AG04449 (cell line): ENCODE measurements at regions not wholly inside any gene's neighbourhood (a gene's known extent, or its start where the extent isn't known, plus 50 kb on each side); places are given as distances from the start of the nearest gene placed in this dataset.

Experiments used
- CTCF ChIA-PET: fragments of 350-600 bp; formaldehyde crosslinking; extraction: SDS; loops from one replicate; lab custom pipeline; 2021; ENCODE audit warnings: antibody characterized with exemption; lab: Yijun Ruan, JAX
- POLR2A ChIA-PET: fragments of 400-600, 350-600 bp; formaldehyde crosslinking; extraction: SDS; loops from one replicate; lab custom pipeline; 2020; ENCODE audit warnings: antibody characterized with exemption, inconsistent platforms; lab: Yijun Ruan, JAX
- DNase-seq: peaks from one replicate; pipeline ENCODE4 v3.0.0-alpha.2; 2010; ENCODE audit warnings: low read depth, low spot score
- H3K4me3 ChIP-seq: 2 replicates; pipeline ENCODE4 v1.5.1; 2011; ENCODE audit warnings: low read depth, mild to moderate bottlenecking, control low read depth, low read length
- TF ChIP-seq, protein P1 (sequence below): IDR thresholded peaks from one replicate; pipeline ENCODE4 v1.5.1; 2011; ENCODE audit warnings: mild to moderate bottlenecking, moderate library complexity, low read length, control low read depth, inconsistent platforms; ENCODE audit not compliant: insufficient read depth; ENCODE audit errors: missing control alignments

DNA sequence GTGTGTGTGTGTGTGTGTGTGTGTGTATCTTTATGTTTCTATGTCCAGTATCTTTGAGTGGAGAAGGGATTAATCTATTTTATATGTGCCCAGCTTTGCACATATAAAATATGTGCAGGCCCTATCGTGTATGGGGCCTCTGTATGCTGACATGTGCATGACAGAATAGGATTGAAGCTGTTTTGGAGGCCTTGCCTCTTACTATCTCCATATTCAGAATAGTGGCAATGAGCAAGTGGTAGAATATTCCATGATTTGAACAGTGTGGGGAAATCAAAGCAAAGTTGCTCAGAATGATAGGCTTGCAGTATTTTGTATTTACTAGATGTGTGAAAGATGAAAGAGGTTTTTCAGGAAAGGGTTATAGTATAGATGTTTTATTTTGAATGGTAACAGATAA lies 480.8 kb downstream of the XIRP2 start:
- no peak overlapping the region for H3K4me3 ChIP-seq
- ChIA-PET POLR2A (no interaction called here), CTCF (no interaction called here)
- TF ChIP-seq, protein P1, sequence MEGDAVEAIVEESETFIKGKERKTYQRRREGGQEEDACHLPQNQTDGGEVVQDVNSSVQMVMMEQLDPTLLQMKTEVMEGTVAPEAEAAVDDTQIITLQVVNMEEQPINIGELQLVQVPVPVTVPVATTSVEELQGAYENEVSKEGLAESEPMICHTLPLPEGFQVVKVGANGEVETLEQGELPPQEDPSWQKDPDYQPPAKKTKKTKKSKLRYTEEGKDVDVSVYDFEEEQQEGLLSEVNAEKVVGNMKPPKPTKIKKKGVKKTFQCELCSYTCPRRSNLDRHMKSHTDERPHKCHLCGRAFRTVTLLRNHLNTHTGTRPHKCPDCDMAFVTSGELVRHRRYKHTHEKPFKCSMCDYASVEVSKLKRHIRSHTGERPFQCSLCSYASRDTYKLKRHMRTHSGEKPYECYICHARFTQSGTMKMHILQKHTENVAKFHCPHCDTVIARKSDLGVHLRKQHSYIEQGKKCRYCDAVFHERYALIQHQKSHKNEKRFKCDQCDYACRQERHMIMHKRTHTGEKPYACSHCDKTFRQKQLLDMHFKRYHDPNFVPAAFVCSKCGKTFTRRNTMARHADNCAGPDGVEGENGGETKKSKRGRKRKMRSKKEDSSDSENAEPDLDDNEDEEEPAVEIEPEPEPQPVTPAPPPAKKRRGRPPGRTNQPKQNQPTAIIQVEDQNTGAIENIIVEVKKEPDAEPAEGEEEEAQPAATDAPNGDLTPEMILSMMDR: no peak
- no peak for DNase-seq

DNA sequence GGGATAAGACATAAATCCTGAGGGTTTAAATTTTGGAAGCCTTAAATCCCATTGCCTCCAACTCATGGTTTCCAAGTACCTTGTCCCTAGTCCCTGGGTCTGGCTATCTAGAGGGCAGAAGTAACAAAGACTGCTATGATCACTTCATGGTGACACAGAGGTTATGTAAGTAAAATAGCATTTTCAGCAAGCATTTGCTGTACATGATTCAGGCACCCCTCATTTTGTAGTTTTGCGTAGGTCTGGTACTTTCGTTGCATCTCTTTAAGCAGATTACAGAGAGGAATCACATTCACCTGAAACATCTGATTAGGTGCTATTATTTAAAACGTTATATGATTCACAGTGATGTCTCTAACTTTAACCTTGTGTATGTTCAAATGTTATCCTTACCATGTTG lies 480.1 kb downstream of the XIRP2 start:
- ChIA-PET POLR2A (no interaction called here), CTCF (no interaction called here)
- DNase-seq: no peak
- no peak overlapping the region for H3K4me3 ChIP-seq
- TF ChIP-seq, protein P1: no peak

DNA sequence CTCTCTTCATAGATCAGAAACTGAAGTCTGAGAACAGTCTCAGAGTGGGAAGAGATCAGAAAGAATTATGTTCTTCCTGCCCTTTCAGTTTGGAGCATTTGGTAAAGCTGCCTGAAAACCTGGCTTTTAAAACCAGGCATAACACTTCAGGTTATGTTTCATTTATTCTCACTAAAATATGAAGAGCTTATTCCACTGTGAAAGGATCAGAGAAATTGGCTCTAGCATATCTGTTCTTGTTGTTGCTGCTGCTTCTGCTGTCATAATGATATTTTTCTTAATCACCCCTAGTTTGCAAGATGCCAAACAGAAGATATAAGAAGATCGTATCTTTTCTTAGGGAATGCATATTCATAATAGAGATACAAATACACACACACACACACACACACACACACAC lies 476.9 kb downstream of the XIRP2 start:
- no peak for DNase-seq
- ChIA-PET POLR2A (no interaction called here), CTCF (no interaction called here)
- H3K4me3 ChIP-seq: no peak overlapping the region
- TF ChIP-seq, protein P1: no peak

DNA sequence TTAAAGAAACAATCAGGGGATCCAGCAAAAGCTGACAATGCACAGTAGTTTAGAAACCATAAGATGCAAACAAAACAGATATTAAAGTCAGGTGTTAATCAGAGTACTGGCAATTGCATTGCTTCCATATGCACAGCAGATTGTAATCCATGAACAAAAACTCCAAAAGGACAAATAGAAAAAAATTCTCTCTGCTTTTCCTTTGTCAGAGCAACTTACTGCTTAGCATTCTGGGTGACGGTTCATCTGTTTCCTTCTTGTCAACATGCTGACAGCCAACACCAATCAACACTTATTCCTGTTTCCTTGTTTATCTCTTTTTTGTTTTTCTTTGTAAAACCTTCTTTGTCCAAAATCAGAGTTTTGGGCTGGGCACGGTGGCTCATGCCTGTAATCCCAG lies 473.1 kb downstream of the XIRP2 start:
- ChIA-PET POLR2A (no interaction called here), CTCF (no interaction called here)
- TF ChIP-seq, protein P1: no peak
- no peak overlapping the region for H3K4me3 ChIP-seq
- DNase-seq: no peak

DNA sequence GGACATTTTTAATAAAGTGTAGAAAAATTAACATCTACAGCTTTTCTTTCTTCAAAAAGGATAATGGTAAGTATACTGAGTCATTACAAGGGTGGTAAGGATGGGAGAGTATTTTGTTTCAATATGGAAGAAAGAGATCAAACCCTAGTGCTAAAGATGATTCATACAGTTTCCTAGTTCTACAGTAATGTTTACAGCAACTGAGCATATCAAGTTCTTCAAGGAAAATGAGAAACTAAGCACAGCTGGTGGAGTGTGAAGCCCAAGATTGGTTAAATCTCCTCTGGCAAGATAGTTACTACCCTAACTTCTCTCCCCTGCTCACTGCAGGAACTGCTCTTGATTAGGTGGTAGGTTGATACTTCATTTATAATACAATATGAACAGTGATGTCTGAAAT lies 467.5 kb downstream of the XIRP2 start:
- TF ChIP-seq, protein P1: no peak
- ChIA-PET CTCF (no interaction called here), POLR2A (no interaction called here)
- no peak for DNase-seq
- H3K4me3 ChIP-seq: no peak overlapping the region

DNA sequence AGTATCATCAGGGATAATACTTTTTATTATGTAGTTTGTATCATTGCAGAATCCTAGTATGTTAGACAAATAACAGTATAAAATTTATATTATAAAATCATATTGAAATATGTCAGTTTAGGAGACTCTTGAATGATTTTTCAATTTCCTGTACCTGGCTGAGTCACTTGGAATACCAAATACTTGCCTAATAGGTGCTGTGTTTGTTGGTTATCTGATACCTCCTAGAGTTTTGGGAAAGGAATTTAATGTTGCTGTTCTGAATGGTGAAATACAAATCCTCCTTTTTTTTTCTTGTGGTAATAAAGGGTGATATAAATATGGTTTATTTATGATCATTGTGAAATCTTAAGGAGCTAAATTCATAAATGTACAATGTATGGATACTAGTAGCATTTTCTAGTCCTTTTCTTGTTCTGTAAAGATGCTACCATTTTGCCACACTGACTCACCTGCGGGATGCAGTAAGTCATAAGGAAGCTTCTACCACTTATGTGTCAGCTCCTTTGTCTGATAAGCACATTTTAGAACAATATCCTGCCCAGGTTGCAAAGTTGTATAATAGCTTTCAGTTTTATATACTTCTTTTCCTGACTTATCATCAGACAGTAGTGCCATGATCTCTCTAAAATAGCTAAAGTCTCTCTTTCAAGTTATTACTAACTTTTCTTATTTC lies 465.5 kb downstream of the XIRP2 start:
- DNase-seq: no peak
- ChIA-PET CTCF (no interaction called here), POLR2A (no interaction called here)
- TF ChIP-seq, protein P1: no peak
- H3K4me3 ChIP-seq: no peak overlapping the region
